CD4-positive, alpha-beta T cell treated with Interleukin-12 subunit alpha and Interleukin-12 subunit beta, for 1 hour (primary cell): ENCODE measurements at regions not wholly inside any gene's neighbourhood (a gene's known extent, or its start where the extent isn't known, plus 50 kb on each side); places are given as distances from the start of the nearest gene placed in this dataset.

Experiments
- DNase-seq: peaks from one replicate; pipeline ENCODE4 v3.0.0-alpha.2; 2020

DNA sequence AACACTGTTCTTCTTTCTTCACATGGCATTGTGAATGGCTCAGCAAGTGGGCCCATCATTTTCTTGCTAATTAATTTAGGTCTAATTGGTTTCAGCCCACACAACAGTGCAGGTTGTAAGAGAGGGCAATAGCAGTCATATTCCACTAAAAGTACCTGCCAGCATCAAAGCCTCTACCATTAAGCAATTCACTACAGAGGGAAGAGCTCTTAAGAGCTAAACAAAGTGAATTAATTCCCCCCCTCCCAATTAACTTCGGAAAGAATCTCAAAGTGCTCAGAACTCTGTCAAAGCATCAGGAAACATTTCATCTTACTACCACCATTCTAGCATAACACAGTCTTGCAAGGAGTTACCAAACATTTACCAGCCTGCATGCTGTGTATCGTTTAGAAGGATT, 133.9 kb upstream of the UBASH3B start:
- no peak for DNase-seq

DNA sequence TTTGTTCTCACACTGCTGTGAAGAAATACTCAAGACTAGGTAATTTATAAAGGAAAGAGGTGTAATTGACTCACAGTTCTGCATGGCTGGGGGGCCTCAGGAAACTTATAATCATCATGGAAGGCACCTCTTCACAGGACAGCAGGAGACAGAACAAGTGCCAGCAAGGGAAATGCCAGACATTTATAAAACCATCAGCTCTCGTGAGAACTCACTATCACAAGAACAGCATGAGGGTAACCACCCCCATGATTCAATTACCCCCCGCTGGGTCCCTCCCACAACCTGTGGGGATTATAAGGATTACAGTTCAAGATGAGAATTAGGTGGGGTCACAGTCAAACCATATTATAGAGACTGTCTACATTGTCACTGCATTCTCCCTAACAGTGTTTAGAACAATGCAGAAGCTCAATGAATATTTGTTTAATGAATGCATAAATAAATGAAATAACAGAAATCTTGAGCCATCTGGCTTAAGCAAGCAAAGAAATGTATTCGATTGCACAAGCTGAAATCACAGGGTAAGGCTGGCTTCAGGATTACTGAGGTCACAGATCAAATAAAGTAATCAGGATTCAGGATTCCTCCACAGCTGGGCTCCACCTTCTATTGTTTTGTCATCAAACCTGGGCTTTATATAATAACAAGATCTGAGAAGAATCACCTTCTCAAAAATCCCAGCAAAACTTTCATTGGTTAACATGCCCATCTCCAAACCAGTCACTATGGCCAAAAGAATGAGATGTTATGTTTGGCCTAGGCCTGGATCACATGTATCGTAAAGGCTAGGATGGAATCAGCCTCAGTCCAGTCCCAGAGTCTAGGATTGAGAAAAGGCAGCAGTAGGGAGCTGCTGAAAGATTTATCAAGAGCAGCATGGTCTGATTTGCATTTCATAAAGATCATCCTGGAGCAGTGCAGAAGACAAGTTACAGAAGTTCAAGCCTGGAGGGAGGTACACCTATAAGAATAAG, 137.8 kb upstream of the UBASH3B start:
- no peak for DNase-seq

DNA sequence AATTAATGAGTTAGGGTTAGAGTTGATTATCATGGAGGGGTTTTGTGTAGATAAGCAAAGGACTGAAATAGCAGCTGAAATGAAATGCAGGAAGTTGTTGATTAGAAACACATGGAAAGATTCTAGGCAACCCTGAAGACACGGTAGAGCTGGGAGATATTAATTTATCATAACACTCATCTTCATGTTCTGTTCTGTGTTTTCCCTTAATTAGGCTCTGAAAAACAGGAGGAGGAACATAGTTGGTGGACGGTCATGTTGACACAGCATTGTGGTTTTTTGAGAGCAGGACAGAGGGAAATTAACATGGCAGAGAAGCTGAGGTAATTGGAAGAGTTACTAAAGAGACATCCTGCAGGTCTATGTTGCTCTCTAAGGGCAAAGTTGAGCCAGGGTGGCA, 138.8 kb upstream of the UBASH3B start:
- DNase-seq = no peak

DNA sequence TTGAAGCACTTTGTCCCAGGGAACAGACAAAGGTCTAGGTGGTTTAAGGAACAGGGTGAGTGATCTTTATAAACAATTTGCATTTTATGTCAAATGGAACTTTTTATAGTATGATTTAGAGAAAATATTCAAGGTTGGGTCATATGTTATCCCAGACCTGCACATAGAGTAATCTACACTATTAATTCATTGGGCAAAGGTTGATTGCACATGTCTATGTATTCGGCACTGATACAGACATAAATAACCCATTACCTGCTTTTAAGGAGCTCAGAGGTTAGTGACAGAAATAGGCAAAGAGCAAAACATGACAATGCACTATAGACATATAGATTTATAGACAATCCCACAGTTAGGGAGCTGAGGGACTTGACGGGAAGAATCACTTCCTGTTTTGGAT, 141.5 kb upstream of the UBASH3B start:
- DNase-seq = no peak

DNA sequence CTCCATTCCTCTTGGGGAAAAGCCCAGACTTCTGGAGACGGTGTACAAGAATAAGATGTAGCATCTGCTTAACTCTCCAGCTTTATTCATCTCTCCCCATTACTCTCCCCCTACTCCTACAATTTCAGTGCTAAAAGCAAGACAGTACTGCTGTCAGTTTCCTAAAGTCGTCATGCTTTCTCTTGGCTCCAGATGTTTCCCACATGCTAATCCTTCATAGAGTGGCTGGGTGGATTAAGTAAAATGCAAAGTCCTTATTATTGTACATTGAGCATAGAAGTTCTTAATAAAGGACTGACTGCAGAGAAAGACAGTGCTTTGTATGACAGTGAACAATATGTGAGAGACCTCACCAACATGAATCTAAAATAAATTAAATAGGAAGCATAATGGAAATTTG, 142.2 kb upstream of the UBASH3B start:
- no peak for DNase-seq

DNA sequence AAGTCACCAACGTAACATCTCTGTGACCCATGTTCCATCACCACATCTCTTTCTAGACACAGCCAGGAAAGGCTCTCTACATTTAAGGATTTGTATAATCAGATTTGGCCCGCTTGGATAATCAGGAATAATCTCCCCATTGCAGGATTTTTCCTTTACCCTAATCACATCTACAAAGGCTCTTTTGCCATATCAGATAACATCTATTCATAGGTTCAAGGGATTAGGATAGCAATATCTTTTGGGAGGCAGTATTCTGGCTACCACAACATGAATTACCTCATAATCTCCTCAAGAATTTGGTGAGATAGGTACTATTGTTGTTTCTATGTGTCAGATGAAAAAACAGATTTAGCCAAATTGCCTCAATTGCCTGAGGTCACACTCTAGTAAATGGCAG, 142.8 kb upstream of the UBASH3B start:
- no peak for DNase-seq

DNA sequence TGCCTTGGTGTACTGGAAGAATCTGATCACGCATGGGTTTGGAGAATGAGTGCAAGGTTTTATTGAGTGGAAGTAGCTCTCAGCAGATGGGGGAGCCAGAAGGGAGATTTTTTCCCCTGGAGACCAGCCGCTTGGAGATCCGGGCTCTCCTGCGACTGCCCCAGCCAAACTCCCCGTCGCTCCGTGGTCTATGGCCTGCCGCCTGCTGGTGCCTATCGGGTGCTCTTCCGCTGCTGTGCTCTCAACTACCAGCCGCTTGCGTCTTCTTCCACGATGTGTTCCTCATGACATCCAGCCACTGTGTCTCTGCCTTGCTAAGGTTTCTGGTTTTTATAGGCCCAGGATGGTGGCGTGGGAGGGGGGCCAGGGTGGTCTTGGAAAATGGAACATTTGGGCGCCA, 145.6 kb upstream of the UBASH3B start:
- no peak for DNase-seq

DNA sequence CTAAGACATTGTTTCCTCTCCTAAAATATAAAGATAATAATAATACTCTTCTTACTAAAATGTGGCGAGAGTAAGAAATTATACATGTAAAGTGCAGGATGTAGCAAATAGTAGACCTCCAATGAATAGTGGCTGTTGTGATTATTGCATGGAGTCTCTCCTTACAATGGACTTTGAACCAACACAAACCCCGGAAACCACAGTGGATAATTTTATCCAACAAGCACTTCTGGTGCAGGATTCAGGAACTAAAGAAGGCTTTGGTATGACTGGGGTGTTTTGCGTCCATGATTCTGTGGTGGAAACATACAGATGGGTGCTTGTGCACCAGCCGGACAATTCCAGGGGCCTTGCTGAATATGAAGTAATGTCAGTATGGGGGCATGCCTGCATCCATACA, 146.4 kb upstream of the UBASH3B start:
- DNase-seq = no peak

DNA sequence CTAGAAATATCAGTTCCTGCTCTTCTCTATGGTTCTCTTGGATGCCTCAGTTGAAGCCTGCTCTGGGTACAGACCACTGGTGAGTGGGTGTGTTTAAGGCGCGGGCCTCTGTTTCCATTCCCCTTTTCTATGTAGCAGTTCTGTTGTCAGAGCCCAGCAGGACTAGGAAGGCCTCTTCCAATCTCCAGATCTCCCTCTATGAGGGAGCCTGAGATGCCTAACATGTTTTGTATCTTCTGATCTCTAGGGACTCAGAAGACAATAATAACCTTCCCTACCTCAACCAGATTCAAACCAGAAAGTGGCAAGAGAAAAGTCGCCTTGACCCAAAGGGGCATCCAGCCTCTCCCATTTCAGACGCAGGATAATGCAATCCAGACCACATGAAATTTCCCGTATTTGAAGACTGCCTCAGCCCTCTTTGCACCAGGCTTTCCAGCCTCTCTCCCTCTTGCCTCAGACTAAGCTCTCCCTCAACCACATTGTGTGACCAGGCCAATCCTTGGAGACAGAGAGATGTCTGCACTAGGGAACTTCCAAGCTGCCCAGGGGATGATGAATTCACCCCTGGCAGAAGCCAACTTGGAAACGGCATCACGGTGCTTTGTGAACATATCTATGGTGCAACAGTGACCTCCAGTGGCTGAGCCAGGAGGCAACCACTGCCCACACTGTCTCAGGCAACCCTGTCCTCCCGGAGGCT, 150.1 kb upstream of the UBASH3B start:
- DNase-seq = peak; percentile 28

DNA sequence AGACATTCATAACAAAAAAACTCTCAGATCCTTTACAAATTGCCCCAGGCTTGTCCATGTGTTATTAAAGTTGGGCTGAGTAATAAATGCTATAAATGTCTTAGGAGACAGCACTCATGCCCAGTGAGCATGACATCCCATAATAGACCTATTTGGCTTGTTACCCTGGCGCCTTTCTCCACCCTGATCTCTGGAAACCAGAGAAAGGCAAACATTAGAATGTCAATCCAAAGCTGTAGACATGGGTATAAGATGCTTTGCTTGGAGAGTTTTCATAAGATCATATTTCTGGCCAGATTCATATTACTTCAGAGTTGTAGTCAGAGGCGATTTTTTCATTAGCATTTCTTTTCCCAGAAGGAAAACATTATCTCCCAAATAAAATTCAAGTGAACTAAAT, 161.3 kb upstream of the UBASH3B start:
- no peak for DNase-seq

DNA sequence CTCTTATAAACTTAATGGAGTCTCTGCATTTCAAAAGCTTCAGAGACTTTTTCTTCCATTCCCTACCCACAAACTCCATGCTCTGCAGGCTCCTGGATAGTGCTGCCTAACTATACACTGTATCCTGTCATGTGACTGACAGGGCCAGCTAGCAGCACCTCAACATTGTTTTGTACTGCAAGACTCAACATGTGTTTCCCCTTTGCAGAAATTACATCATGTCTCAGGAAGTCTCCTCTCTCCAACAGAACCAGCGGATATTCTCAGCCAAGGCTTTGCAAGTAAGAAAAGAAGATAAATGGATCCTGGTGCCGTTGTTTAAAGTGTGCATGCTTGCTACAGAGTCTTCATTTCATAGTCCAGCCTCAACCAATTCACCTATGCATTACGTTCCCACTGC, 164.0 kb upstream of the UBASH3B start:
- DNase-seq = no peak

DNA sequence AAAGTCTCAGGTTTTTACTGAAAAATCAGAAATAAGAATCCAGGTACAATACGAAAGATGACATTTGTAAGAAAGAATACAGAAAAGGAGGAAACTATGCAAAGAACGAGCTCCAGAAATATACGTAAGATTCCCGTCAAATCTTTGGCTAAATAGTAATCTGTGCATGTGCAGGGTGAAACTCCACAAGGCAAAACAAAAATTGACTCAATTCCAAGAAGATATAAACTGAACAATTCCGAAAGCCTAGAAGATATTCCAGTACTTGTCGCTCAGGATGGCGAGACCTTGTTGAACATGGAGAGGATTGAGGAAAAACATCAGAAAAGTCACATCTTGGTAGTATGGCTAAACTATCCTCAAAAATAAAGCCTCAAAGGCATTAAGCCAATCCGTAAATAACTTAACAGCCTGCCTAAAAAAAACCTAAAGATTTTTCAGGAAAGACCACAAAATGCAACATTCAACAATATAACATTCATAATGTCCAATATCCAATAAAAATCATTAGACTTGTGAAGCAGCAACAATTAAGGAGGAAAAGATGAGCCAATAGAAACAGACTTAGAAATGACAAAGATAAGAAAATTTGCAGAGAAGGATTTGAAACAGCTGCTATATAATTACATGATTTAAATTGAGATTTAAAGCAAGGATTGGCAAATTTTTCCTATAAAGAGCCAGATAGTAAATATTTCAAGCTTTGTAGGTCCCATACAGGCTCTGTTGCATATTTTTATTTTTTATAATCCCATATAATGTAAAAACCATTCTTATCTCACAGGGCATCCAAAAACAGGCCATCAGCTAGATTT, 166.4 kb upstream of the UBASH3B start:
- DNase-seq = no peak

DNA sequence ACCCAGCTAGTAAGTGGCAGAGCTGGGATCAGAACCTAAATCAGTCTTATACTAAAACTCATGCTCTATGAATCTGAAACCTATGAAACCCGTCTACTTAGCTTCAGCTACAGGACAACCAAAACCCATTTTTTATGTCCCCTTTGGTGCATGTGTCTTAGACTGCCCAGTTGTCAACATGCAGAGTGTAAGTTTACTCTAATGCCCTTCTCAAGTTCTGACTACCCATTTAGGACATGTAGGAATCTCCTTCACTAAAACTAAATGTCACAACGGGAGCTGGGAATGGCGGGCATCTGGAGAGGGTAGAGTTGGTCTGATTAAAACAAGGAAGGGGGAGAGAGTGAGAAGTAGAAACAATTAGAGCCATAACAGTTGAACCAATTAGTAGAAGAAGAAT, 167.9 kb upstream of the UBASH3B start:
- DNase-seq = no peak

DNA sequence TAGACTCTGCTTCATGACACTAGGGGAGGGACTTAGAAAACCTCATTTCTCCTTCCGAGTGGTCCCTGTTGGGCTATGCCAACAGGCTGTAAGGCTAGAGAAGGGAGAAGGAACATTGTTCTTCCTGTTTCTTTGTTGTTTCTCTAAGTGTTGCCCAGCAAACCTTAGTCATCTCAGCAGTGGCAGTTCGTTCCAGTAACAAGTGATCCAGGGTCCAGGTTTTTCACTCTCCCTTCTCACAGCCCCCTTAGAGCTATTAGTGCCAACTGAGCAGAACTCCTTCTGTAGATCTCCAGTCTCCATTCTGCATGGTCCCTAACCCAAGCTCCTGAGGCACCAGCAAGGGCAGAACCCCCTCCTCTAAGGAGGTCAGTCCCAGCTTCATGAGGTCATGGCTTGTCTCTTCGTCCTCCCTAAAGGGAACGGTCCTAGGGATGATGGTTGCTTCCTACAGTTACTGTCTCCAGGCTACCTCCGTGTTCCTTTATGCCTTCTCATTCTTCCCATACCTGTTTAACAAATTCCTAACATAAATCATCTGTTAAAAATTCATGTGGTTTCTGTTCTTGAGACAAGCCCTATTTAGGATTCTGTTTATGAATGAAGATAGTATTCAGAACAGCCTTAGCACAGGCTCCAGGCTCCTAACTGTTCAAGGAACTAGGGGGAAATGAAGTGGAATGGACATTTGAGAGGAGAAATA, 168.6 kb upstream of the UBASH3B start:
- no peak for DNase-seq

DNA sequence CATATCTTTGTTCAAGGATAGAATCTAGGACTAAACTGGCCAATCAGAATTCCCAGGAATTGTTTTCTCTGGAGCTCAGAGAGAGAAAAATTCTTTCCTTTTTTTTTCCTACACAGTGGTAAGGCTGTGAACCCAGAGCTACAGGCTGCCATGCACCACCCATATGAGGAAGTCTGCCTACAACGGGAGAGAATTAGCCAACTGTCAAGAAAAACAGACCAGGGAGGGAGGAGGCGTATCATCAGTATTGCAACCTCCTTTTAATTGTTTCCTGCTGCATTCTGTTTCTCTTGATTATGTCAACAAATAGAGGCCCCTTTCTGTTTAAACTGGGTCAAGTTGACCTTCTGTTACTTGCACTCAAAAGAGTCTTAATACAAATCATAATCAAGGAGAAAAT, 176.5 kb upstream of the UBASH3B start:
- DNase-seq = no peak

DNA sequence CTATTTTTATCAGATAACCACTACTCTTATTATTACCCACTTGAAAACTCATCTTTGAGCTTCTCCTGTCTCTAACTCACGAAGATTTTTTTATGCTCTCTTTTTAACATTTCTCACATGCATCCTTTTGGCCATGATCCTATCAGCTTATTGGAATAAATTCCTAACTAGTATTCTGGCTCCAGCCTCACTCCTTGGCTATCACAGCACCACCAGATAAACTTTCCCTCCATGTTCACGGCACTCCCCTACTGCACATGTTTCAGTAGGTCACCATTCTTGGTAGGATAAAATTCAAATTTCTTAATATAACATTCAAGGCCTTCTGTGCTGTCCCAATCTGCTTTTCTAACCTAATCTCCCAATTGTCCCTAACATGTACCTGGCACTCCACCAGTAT, 186.6 kb upstream of the UBASH3B start:
- no peak for DNase-seq

DNA sequence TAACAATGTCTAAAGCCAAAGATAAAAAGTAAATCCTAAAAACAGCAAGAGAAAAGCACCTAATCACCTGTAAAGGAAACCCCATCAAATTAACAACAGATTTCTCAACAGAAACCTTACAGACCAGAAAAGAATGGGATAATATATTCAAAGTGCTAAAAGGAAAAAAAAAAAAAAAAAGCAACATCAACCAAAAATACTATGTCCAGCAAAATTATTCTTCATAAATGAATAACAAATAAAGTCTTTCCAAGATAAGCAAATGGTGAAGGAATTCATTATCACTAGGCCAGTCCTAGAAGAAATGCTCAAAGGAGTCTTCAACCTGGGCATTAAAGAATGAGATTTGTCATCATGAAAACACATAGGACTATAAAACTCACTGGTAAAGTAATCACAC, 192.0 kb upstream of the UBASH3B start:
- DNase-seq = no peak

DNA sequence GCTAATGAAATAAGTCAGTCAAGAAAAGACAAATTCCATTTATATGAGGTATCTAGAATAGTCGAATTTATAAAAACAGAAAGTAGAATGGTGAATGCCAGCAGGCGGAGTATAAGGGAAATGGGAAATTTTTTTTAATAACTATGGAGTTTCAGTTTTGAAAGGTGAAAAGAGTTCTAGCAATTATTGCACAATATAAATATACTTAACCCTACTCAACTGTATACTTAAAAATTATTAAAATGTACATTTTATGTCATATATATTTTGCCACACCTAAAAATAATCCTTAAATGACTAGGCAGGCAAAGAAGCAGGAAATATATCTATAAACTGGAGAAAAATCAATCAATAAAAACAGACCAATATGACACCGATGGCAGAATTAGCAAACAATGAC, 196.5 kb upstream of the UBASH3B start:
- no peak for DNase-seq

DNA sequence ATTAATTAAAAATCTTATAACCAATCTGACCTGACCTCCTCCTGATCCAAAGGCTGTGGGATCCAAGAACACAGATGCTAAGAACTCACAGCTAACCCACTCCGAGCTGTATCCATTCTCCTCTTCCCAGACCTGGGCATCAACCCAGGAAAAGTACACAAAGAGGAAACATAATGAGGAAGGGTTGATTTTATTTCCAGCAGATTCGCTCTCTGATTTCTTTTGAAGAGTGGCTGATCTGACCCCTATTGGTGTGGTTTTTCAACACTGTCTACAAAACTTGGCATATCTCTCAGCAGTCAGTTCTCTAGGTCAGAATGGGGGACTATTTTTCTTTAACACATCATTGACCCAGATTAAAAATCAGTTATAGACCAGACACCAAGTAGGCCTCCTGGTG, 201.9 kb upstream of the UBASH3B start:
- no peak for DNase-seq

DNA sequence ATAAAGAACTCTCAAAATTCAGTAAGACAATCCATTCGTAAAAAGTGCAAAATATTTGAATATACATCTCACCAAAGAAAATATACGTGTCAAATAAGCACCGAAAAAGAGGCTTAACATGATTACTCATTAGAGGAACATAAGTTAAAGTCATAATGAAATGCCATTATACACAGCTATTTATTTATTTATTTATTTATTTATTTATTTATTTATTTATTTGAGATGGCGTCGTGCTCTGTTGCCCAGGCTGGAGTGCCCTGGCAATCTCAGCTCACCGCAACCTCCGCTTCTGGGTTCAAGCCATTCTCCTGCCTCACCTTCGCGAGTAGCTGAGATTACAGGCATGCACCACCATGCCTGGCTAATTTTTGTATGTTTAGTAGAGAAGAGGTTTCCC, 203.6 kb upstream of the UBASH3B start:
- DNase-seq = no peak

DNA sequence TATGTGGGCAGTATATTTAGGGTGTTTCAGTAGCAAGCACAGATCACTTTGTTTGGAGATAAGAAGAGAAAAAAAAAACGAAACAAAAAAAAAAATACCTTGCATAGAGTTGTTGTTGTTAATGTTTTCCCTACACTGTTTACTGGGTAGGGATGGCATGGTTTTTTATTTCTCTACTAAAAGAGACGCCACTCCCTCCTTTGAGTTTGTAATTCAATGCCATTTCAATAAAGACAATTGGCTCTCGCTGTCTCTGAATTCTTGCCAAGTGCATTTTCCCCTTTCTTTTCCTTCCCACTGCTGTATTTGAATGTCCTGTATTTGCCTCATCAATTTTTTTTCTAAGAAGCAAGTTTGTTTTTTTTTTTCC, 213.9 kb upstream of the UBASH3B start:
- DNase-seq = no peak

DNA sequence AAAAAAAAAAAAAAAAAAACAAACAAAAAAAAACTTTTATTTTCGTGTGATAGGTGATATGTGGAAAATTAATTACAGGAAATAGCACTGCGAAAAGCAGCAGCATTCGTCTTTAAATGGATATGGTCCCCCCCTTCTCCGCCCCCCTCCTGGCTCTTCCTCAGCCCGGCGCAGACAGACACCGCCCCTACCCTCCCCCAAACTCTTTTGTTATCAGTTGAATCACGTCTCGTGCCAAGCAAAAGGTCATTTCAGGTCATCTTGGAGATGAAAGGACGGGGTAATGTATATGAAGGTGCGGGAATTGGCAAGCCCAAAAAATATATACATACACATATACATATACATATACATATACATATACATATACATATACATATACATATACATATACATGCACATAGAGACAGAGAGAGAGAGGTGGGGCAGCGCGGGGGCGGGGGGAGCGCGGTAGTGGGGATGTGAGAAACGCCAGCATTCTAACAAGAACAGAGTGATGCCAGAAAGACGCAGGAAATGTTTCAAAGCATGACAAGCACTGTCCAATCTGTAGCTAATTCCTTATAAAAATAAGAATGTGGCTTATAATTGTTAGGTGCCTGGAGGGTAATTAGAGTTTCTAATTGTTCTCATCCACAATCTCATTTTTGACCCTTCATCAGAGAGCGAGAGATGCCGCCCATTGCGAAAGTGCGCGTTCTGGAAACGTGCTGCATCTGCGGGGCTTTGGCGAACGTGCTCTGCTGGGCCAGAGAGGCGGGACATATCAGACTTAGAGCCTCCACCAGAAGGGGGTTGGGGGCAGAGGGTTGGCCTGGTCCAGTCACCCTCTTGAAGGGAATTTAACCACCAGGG, 214.5 kb upstream of the UBASH3B start:
- DNase-seq = no peak
